NCI-H2171 treated with DMSO at 0.1 percent for 48 hours (cell line): ENCODE measurements at regions not wholly inside any gene's neighbourhood (a gene's known extent, or its start where the extent isn't known, plus 50 kb on each side); places are given as distances from the start of the nearest gene placed in this dataset.
"Not testable (repeated sequence)": the region's sequence is repeated elsewhere in the genome, so short reads cannot be mapped to it uniquely, and the experiment has no call there.

Experiments used
- DNase-seq: peaks from one replicate; lab custom pipeline; 2025; lab: John Stamatoyannopoulos, UW

GRCh38 chr6:48512390-48512789, 401.4 kb upstream of the PTCHD4 start:
- DNase-seq = no peak

GRCh38 chr6:48511378-48511777, 400.4 kb upstream of the PTCHD4 start:
- DNase-seq = no peak

GRCh38 chr6:48505621-48506020, 394.6 kb upstream of the PTCHD4 start:
- DNase-seq = no peak

- DNase-seq = not testable (repeated sequence)
Measured at GRCh38 chr6:48493432-48493831, 382.4 kb upstream of the PTCHD4 start.

GRCh38 chr6:48490658-48491057, 379.7 kb upstream of the PTCHD4 start:
- DNase-seq = no peak

GRCh38 chr6:48486876-48487275, 375.9 kb upstream of the PTCHD4 start:
- DNase-seq = no peak

- no peak for DNase-seq
Measured at GRCh38 chr6:48486373-48486772, 375.4 kb upstream of the PTCHD4 start.

GRCh38 chr6:48476257-48476656, 365.3 kb upstream of the PTCHD4 start:
- DNase-seq = no peak

- DNase-seq = no peak
Measured at GRCh38 chr6:48475275-48475674, 364.3 kb upstream of the PTCHD4 start.

- no peak for DNase-seq
Measured at GRCh38 chr6:48474830-48475229, 363.8 kb upstream of the PTCHD4 start.

- no peak for DNase-seq
Measured at GRCh38 chr6:48474136-48474535, 363.1 kb upstream of the PTCHD4 start.

- DNase-seq = no peak
Measured at GRCh38 chr6:48472535-48472934, 361.5 kb upstream of the PTCHD4 start.

- DNase-seq = no peak
Measured at GRCh38 chr6:48472091-48472490, 361.1 kb upstream of the PTCHD4 start.

GRCh38 chr6:48471326-48471725, 360.3 kb upstream of the PTCHD4 start:
- no peak for DNase-seq

- no peak for DNase-seq
Measured at GRCh38 chr6:48449002-48449401, 338.0 kb upstream of the PTCHD4 start.

GRCh38 chr6:48447251-48447650, 336.3 kb upstream of the PTCHD4 start:
- no peak for DNase-seq

GRCh38 chr6:48429610-48430009, 318.6 kb upstream of the PTCHD4 start:
- DNase-seq = no peak

- DNase-seq = no peak
Measured at GRCh38 chr6:48429021-48429420, 318.0 kb upstream of the PTCHD4 start.

- no peak for DNase-seq
Measured at GRCh38 chr6:48426636-48427035, 315.6 kb upstream of the PTCHD4 start.

GRCh38 chr6:48423640-48424365, 312.8 kb upstream of the PTCHD4 start:
- no peak for DNase-seq

- no peak for DNase-seq
Measured at GRCh38 chr6:48419992-48420391, 309.0 kb upstream of the PTCHD4 start.

- DNase-seq = no peak
Measured at GRCh38 chr6:48417927-48418326, 306.9 kb upstream of the PTCHD4 start.

GRCh38 chr6:48412656-48413055, 301.7 kb upstream of the PTCHD4 start:
- no peak for DNase-seq

GRCh38 chr6:48404927-48405326, 293.9 kb upstream of the PTCHD4 start:
- no peak for DNase-seq
